GM12878 (cell line): ENCODE measurements at regions not wholly inside any gene's neighbourhood (a gene's known extent, or its start where the extent isn't known, plus 50 kb on each side); places are given as distances from the start of the nearest gene placed in this dataset.

Experiments
- ATAC-seq: fragments of 200-7000 bp; cut with Tn5 transposase; 3 replicates; pipeline ENCODE4 v1.9.1; 2020; ENCODE audit warnings: mild to moderate bottlenecking, moderate library complexity
- BruUV-seq: library from RNA; stranded (reverse); fragments of 400-500 nt; replicated peaks from 2 replicates; lab custom pipeline; 2021; lab: Mats Ljungman, UMichigan
- CTCF ChIA-PET: fragments of 300-600 bp; sonication (Branson Sonifier 250); formaldehyde crosslinking; extraction: SDS; loops from one replicate; lab custom pipeline; 2021; ENCODE audit warnings: inconsistent platforms; lab: Yijun Ruan, JAX
- POLR2A ChIA-PET: fragments of 350-600 bp; formaldehyde crosslinking; extraction: SDS; loops from one replicate; lab custom pipeline; 2021; ENCODE audit warnings: inconsistent platforms; lab: Charles Lee
- RAD21 ChIA-PET: fragments of 300-600 bp; sonication (Branson Sonifier 250); formaldehyde crosslinking; loops from one replicate; lab custom pipeline; 2023; ENCODE audit warnings: antibody characterized with exemption; ENCODE audit not compliant: unreplicated experiment; lab: Charles Lee
- SMC1A ChIA-PET: fragments of 300-600 bp; sonication (Branson Sonifier 250); formaldehyde crosslinking; loops from one replicate; lab custom pipeline; 2023; ENCODE audit not compliant: unreplicated experiment, uncharacterized antibody; lab: Charles Lee
- DNase-seq: peaks from one replicate; pipeline ENCODE4 v3.0.0-alpha.2; 2011; ENCODE audit warnings: low read depth, low spot score
- FAIRE-seq: peaks from 3 replicates; lab custom pipeline; 2011; peaks lifted over from hg19 to GRCh38; lab: Jason Lieb, UNC
- H2AFZ ChIP-seq: 2 replicates; pipeline ENCODE4 v1.6.0; 2011; ENCODE audit warnings: low read depth, low read length, control low read depth; ENCODE audit not compliant: control insufficient read depth
- H3K27ac ChIP-seq: 2 replicates; pipeline ENCODE4 v1.5.1; 2011; ENCODE audit warnings: control low read depth; ENCODE audit not compliant: control insufficient read depth, insufficient read depth
- H3K27me3 ChIP-seq, 2 experiments: replicated peaks in 1 of 2; 2 replicates each; pipeline versions ENCODE4 v1.6.0 to v1.6.1; 2011; ENCODE audit warnings: low read length in 1 of 2; ENCODE audit not compliant: control insufficient read depth in 2 of 2, insufficient read depth in 2 of 2
- H3K36me3 ChIP-seq, 2 experiments: 2 replicates each; pipeline ENCODE4 v1.5.1; 2011; ENCODE audit warnings: low read length in 1 of 2; ENCODE audit not compliant: control insufficient read depth in 2 of 2, insufficient read depth in 2 of 2
- H3K4me1 ChIP-seq: 2 replicates; pipeline ENCODE4 v1.6.1; 2011; ENCODE audit warnings: mild to moderate bottlenecking, low read length, moderate library complexity, mixed read lengths; ENCODE audit not compliant: control insufficient read depth, insufficient read depth
- H3K4me2 ChIP-seq: 2 replicates; pipeline ENCODE4 v1.6.0; 2011; ENCODE audit warnings: control low read depth; ENCODE audit not compliant: control insufficient read depth, insufficient read depth
- H3K4me3 ChIP-seq: fragments of 200-600 bp; sonication (generic); 2 replicates; pipeline ENCODE4 v1.5.1; 2016
- H3K79me2 ChIP-seq: 2 replicates; pipeline ENCODE4 v1.6.0; 2011; ENCODE audit warnings: low read length; ENCODE audit not compliant: control insufficient read depth, insufficient read depth
- H3K9ac ChIP-seq: 2 replicates; pipeline ENCODE4 v1.8.0; 2011; ENCODE audit warnings: low read length, control low read depth, mixed read lengths; ENCODE audit not compliant: control insufficient read depth, insufficient read depth
- H3K9me3 ChIP-seq: replicated peaks from 3 replicates; pipeline ENCODE4 v1.5.1; 2011; ENCODE audit warnings: mild to moderate bottlenecking, low read length; ENCODE audit not compliant: control insufficient read depth, insufficient read depth
- H4K20me1 ChIP-seq: 2 replicates; pipeline ENCODE4 v1.6.0; 2011; ENCODE audit not compliant: control insufficient read depth, insufficient read depth
- BACH1 ChIP-seq: fragments of 450-650 bp; IDR thresholded peaks from 2 replicates; pipeline ENCODE4 v1.6.1; 2017; ENCODE audit warnings: mild to moderate bottlenecking, borderline replicate concordance
- CBFB ChIP-seq: IDR thresholded peaks from 2 replicates; pipeline ENCODE4 v1.6.1; 2016; ENCODE audit warnings: antibody characterized with exemption, low read depth
- CHD2 ChIP-seq: IDR thresholded peaks from 2 replicates; pipeline ENCODE4 v1.6.1; 2011; ENCODE audit warnings: low read depth, low read length, improper control_type of control experiment, borderline replicate concordance
- EED ChIP-seq: sonication (generic); IDR thresholded peaks from 2 replicates; pipeline ENCODE4 v1.6.1; 2016; ENCODE audit warnings: antibody characterized with exemption, low read depth
- EP300 ChIP-seq, 2 experiments: fragments of 150-350 bp in 1 of 2; IDR thresholded peaks; 2 replicates each; pipeline ENCODE4 v1.6.1; 2011 to 2012; ENCODE audit warnings: low read depth in 2 of 2, low read length in 2 of 2, borderline replicate concordance in 1 of 2, improper control_type of control experiment in 1 of 2, inconsistent platforms in 1 of 2; ENCODE audit not compliant: control insufficient read depth in 1 of 2
- FOXK2 ChIP-seq: fragments of 450-650 bp; IDR thresholded peaks from 2 replicates; pipeline ENCODE4 v1.6.1; 2017; ENCODE audit warnings: mild to moderate bottlenecking, moderate library complexity
- HCFC1 ChIP-seq: fragments of 150-350 bp; IDR thresholded peaks from 2 replicates; pipeline ENCODE4 v1.6.1; 2014; ENCODE audit warnings: low read length
- HDGF ChIP-seq: fragments of 450-650 bp; IDR thresholded peaks from 2 replicates; pipeline ENCODE4 v1.6.1; 2016; ENCODE audit warnings: antibody characterized with exemption
- IKZF1 ChIP-seq: fragments of 450-650 bp; conservative IDR thresholded peaks from 2 replicates; pipeline ENCODE4 v1.6.1; 2017; ENCODE audit warnings: antibody characterized with exemption, mild to moderate bottlenecking
- KAT2A ChIP-seq: conservative IDR thresholded peaks from 2 replicates; pipeline ENCODE4 v1.6.1; 2011; ENCODE audit warnings: low read depth, low read length; ENCODE audit not compliant: control insufficient read depth
- MYB ChIP-seq: fragments of 150-350 bp; IDR thresholded peaks from 2 replicates; pipeline ENCODE4 v1.6.1; 2014; ENCODE audit warnings: mild to moderate bottlenecking, low read depth, low read length, borderline replicate concordance
- NR2F1 ChIP-seq: fragments of 450-650 bp; conservative IDR thresholded peaks from 2 replicates; pipeline ENCODE4 v1.6.1; 2017; ENCODE audit warnings: mild to moderate bottlenecking
- POLR2A ChIP-seq: IDR thresholded peaks from 2 replicates; pipeline ENCODE4 v1.6.1; 2011; ENCODE audit warnings: low read depth, mild to moderate bottlenecking, low read length
- POLR2AphosphoS5 ChIP-seq: IDR thresholded peaks from 2 replicates; pipeline ENCODE4 v1.6.1; 2011; ENCODE audit warnings: mild to moderate bottlenecking, low read length, inconsistent platforms
- RCOR1 ChIP-seq: conservative IDR thresholded peaks from 2 replicates; pipeline ENCODE4 v1.6.1; 2012; ENCODE audit warnings: low read depth, low read length, improper control_type of control experiment
- SPI1 ChIP-seq: IDR thresholded peaks from 2 replicates; pipeline ENCODE4 v1.6.1; 2011; ENCODE audit warnings: low read depth, mild to moderate bottlenecking, low read length, moderate library complexity, borderline replicate concordance; ENCODE audit not compliant: insufficient read depth
- TCF7 ChIP-seq: IDR thresholded peaks from 2 replicates; pipeline ENCODE4 v1.6.1; 2014; ENCODE audit warnings: antibody characterized with exemption, borderline replicate concordance
- WGBS: methylation state at CpG from one replicate; pipeline ENCODE4 v1.1.6; 2016; ENCODE audit warnings: low lambda C conversion rate; ENCODE audit not compliant: insufficient replicate concordance, insufficient coverage; ENCODE audit errors: missing lambda C conversion rate; 5-methylcytosine and 5-hydroxymethylcytosine counted together
- in situ Hi-C: fragments of 300-500 bp; cut with MboI; formaldehyde crosslinking; loops from 9 replicates; pipeline ENCODE4 v1.14.3; 2018; ENCODE audit warnings: mixed read lengths
- intact Hi-C: fragments of 100-400 bp; cut with micrococcal nuclease; formaldehyde crosslinking; loops from one replicate; pipeline ENCODE4 v1.14.2; 2022; ENCODE audit not compliant: unreplicated experiment
- TF ChIP-seq, protein P1 (sequence below): IDR thresholded peaks from 2 replicates; pipeline ENCODE4 v1.6.1; 2012; ENCODE audit warnings: mild to moderate bottlenecking, low read depth, low read length
- TF ChIP-seq, protein P2 (sequence below): fragments of 450-650 bp; formaldehyde crosslinking; IDR thresholded peaks from 2 replicates; pipeline ENCODE4 v1.4.0; 2022; ENCODE audit warnings: mild to moderate bottlenecking, moderate library complexity
- TF ChIP-seq, protein P3 (sequence below): fragments of 450-650 bp; IDR thresholded peaks from 2 replicates; pipeline ENCODE4 v1.6.1; 2016; ENCODE audit warnings: mild to moderate bottlenecking

DNA sequence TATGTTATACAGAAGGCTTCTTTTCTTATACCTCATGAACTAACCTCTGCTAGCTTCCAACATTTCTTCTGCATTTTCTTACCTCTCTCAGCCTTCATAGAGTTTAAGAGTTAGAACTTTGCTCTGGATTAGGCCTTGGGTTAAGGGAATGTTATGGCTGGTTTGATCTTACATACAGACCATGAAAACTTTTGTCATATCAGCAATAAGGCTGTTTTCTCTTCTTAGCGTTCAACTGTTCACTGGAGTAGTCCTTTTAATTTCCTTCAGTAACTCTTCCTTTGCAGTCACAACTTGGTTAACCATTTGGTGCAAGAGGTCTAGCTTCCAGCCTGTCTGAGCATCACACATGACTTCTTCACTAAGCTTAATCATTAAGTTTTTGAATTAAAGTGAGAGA, 329.0 kb upstream of the CCNG1 start:
- no peaks in the 10 kb centered on the region for H3K27me3 ChIP-seq
- H3K27ac ChIP-seq = no peak overlapping the region
- H3K79me2 ChIP-seq = no peaks in the 10 kb centered on the region
- H3K4me3 ChIP-seq = no peak overlapping the region
- TF ChIP-seq, protein P1, sequence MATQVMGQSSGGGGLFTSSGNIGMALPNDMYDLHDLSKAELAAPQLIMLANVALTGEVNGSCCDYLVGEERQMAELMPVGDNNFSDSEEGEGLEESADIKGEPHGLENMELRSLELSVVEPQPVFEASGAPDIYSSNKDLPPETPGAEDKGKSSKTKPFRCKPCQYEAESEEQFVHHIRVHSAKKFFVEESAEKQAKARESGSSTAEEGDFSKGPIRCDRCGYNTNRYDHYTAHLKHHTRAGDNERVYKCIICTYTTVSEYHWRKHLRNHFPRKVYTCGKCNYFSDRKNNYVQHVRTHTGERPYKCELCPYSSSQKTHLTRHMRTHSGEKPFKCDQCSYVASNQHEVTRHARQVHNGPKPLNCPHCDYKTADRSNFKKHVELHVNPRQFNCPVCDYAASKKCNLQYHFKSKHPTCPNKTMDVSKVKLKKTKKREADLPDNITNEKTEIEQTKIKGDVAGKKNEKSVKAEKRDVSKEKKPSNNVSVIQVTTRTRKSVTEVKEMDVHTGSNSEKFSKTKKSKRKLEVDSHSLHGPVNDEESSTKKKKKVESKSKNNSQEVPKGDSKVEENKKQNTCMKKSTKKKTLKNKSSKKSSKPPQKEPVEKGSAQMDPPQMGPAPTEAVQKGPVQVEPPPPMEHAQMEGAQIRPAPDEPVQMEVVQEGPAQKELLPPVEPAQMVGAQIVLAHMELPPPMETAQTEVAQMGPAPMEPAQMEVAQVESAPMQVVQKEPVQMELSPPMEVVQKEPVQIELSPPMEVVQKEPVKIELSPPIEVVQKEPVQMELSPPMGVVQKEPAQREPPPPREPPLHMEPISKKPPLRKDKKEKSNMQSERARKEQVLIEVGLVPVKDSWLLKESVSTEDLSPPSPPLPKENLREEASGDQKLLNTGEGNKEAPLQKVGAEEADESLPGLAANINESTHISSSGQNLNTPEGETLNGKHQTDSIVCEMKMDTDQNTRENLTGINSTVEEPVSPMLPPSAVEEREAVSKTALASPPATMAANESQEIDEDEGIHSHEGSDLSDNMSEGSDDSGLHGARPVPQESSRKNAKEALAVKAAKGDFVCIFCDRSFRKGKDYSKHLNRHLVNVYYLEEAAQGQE = no peak
- no peak for TF ChIP-seq KAT2A
- TF ChIP-seq, protein P2, sequence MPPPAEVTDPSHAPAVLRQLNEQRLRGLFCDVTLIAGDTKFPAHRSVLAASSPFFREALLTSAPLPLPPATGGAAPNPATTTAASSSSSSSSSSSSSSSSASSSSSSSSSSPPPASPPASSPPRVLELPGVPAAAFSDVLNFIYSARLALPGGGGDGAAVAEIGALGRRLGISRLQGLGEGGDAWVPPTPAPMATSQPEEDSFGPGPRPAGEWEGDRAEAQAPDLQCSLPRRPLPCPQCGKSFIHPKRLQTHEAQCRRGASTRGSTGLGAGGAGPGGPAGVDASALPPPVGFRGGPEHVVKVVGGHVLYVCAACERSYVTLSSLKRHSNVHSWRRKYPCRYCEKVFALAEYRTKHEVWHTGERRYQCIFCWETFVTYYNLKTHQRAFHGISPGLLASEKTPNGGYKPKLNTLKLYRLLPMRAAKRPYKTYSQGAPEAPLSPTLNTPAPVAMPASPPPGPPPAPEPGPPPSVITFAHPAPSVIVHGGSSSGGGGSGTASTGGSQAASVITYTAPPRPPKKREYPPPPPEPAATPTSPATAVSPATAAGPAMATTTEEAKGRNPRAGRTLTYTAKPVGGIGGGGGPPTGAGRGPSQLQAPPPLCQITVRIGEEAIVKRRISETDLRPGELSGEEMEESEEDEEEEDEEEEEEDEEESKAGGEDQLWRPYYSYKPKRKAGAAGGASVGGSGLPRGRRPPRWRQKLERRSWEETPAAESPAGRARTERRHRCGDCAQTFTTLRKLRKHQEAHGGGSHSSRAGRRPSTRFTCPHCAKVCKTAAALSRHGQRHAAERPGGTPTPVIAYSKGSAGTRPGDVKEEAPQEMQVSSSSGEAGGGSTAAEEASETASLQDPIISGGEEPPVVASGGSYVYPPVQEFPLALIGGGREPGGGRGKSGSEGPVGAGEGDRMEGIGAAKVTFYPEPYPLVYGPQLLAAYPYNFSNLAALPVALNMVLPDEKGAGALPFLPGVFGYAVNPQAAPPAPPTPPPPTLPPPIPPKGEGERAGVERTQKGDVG = no peak
- no peak for TF ChIP-seq NR2F1
- no peak for TF ChIP-seq TCF7
- TF ChIP-seq MYB = no peak
- TF ChIP-seq HDGF = no peak
- TF ChIP-seq CBFB = no peak
- TF ChIP-seq IKZF1 = no peak
- TF ChIP-seq, protein P3, sequence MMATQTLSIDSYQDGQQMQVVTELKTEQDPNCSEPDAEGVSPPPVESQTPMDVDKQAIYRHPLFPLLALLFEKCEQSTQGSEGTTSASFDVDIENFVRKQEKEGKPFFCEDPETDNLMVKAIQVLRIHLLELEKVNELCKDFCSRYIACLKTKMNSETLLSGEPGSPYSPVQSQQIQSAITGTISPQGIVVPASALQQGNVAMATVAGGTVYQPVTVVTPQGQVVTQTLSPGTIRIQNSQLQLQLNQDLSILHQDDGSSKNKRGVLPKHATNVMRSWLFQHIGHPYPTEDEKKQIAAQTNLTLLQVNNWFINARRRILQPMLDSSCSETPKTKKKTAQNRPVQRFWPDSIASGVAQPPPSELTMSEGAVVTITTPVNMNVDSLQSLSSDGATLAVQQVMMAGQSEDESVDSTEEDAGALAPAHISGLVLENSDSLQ = no peak
- TF ChIP-seq POLR2AphosphoS5 = no peak
- TF ChIP-seq BACH1 = no peak
- no peak for TF ChIP-seq HCFC1
- no peak for TF ChIP-seq EP300 (IDR thresholded peaks at IDR 0.05; ENCODE audit: borderline replicate concordance in 1 of 2, control insufficient read depth in 1 of 2, low read depth in 2 of 2, low read length in 2 of 2)
- TF ChIP-seq EED = no peak
- no peak for TF ChIP-seq FOXK2
- no peak for TF ChIP-seq SPI1
- no peak for TF ChIP-seq CHD2
- TF ChIP-seq RCOR1 = no peak
- no peak for TF ChIP-seq POLR2A
- no peaks in the 10 kb centered on the region for H3K36me3 ChIP-seq
- in situ Hi-C loops = no loop called here
- BruUV-seq = no TSS peak
- DNase-seq (no peak), FAIRE-seq (no peak), ATAC-seq (no peak)
- no peaks in the 10 kb centered on the region; the same call in 1 of the 2 replicates for H3K4me1 ChIP-seq
- no peaks in the 10 kb centered on the region for H4K20me1 ChIP-seq
- no peaks in the 10 kb centered on the region for H3K9me3 ChIP-seq
- intact Hi-C loops = no loop called here
- H3K9ac ChIP-seq = no peak overlapping the region
- ChIA-PET CTCF (interaction anchor here (0.6 to 3.0 kb wide), 3 partner anchors 14 to 209 kb away, joined by 3 to 7 read pairs (median 3); no protein-coding TSS in a partner anchor), SMC1A (interaction anchor here (1.2 to 1.9 kb wide), 7 partner anchors 11 to 238 kb away, joined by 3 to 5 read pairs (median 4); no protein-coding TSS in a partner anchor), RAD21 (no interaction called here), POLR2A (no interaction called here)
- H3K4me2 ChIP-seq = no peak overlapping the region
- WGBS = 88% methylated on average over 1 of the region's 1 CpG
- no peak overlapping the region; the same call in 1 of the 2 replicates for H2AFZ ChIP-seq
